IPS-NIHi7 (cell line): ENCODE measurements at regions not wholly inside any gene's neighbourhood (a gene's known extent, or its start where the extent isn't known, plus 50 kb on each side); places are given as distances from the start of the nearest gene placed in this dataset.
A peak's percentile ranks its signal among the peaks of the same experiment; 100 is the strongest.
"Not testable (repeated sequence)": the region's sequence is repeated elsewhere in the genome, so short reads cannot be mapped to it uniquely, and the experiment has no call there.

Source experiments
- DNase-seq: peaks from one replicate; pipeline ENCODE4 v3.0.0; 2012; ENCODE audit warnings: mixed read lengths; ENCODE audit errors: extremely low spot score

- DNase-seq: peak; percentile 11
Measured at GRCh38 chrX:25442499-25442898, 426.7 kb upstream of the ARX start.

GRCh38 chrX:25433307-25433706 is 417.5 kb upstream of the ARX start:
- no peak for DNase-seq

GRCh38 chrX:25432396-25432795 is 416.6 kb upstream of the ARX start:
- no peak for DNase-seq

GRCh38 chrX:25427873-25428555 is 412.2 kb upstream of the ARX start:
- DNase-seq: peak; percentile 27

GRCh38 chrX:25404163-25404562 is 388.4 kb upstream of the ARX start:
- not testable (repeated sequence) for DNase-seq

- DNase-seq: no peak
Measured at GRCh38 chrX:25389266-25389665, 373.5 kb upstream of the ARX start.

GRCh38 chrX:25383196-25383595 is 367.4 kb upstream of the ARX start:
- DNase-seq: no peak

GRCh38 chrX:25356456-25356855 is 340.7 kb upstream of the ARX start:
- no peak for DNase-seq

- DNase-seq: no peak
Measured at GRCh38 chrX:25344161-25344936, 328.6 kb upstream of the ARX start.

GRCh38 chrX:25343060-25343459 is 327.3 kb upstream of the ARX start:
- peak; percentile 22 for DNase-seq

- no peak for DNase-seq
Measured at GRCh38 chrX:25337841-25338240, 322.1 kb upstream of the ARX start.

GRCh38 chrX:25300994-25301393 is 285.2 kb upstream of the ARX start:
- DNase-seq: no peak

- no peak for DNase-seq
Measured at GRCh38 chrX:25296850-25297249, 281.1 kb upstream of the ARX start.

- no peak for DNase-seq
Measured at GRCh38 chrX:25295466-25295865, 279.7 kb upstream of the ARX start.

GRCh38 chrX:25290132-25290531 is 274.4 kb upstream of the ARX start:
- no peak for DNase-seq

- no peak for DNase-seq
Measured at GRCh38 chrX:25288676-25289075, 272.9 kb upstream of the ARX start.

GRCh38 chrX:25287521-25287920 is 271.8 kb upstream of the ARX start:
- no peak for DNase-seq

- DNase-seq: no peak
Measured at GRCh38 chrX:25285598-25285997, 269.8 kb upstream of the ARX start.

GRCh38 chrX:25279510-25279909 is 263.7 kb upstream of the ARX start:
- no peak for DNase-seq

GRCh38 chrX:25278341-25278740 is 262.6 kb upstream of the ARX start:
- no peak for DNase-seq

- no peak for DNase-seq
Measured at GRCh38 chrX:25277574-25277973, 261.8 kb upstream of the ARX start.

- DNase-seq: no peak
Measured at GRCh38 chrX:25275159-25275558, 259.4 kb upstream of the ARX start.

- DNase-seq: no peak
Measured at GRCh38 chrX:25241461-25241860, 225.7 kb upstream of the ARX start.
